T-helper 2 cell (primary cell): ENCODE measurements at regions not wholly inside any gene's neighbourhood (a gene's known extent, or its start where the extent isn't known, plus 50 kb on each side); places are given as distances from the start of the nearest gene placed in this dataset.

Experiments used
- DNase-seq, 5 experiments: peaks; one replicate each; pipeline versions ENCODE4 v3.0.0 to v3.0.0-alpha.2; 2012 to 2022

DNA sequence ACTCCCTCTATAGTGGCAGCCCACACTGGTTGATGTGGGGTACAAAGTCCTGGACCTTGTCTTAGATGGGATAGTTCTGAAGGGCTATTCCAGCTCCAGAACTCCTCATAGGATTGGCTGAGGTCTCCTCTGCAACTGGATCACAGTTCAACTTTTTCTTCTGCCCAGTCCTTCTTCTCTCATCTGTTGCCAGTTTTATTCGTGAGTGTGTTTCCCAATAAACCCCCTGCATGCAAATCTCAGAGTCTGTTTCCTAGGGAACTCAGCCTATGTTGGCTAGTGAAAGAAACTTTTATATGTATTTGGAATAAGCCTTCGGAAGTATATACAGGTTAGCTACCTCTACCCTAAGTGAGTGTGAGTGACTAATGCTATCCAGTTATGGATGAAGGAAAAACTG, 823.4 kb downstream of the SLC4A3 start:
- no peak for DNase-seq

DNA sequence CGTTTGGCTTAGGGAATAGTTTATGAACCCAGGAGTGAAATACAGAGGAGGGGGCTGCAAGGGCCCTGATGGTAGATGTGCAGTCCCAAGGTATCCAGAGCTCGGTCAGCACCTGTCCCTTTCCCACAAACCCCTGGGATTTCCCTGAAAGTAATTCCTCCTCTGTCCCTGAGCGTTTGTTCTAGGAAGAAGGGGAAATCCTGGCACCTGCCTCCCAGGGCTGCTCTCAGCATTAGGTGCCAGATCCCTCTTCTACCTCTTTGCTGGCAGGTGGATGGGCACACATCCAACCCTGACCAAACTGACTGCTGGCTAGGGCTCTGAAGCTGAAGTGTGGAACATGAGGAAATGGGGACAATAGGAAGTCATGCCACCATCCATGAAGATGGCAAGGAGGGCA, 824.0 kb downstream of the SLC4A3 start:
- DNase-seq = no peak

DNA sequence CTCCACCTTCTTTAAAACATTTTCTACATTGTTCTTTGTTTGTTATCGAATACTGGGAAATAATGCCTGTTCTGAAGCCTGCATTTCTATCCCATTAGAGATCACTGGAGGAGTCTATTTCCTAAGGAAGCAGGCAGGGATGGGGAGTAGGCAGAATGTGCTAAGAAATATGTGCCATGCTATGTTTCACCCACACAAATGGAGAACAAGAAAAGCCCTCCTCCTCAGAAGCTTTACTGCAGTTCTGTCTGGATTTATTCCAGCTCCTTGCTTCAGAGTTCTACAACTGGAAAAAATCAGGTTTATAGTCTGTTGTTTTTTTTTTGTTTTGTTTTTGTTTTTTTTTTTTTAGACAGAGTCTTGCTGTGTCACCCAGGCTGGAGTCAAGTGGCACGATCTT, 825.1 kb downstream of the SLC4A3 start:
- no peak for DNase-seq

DNA sequence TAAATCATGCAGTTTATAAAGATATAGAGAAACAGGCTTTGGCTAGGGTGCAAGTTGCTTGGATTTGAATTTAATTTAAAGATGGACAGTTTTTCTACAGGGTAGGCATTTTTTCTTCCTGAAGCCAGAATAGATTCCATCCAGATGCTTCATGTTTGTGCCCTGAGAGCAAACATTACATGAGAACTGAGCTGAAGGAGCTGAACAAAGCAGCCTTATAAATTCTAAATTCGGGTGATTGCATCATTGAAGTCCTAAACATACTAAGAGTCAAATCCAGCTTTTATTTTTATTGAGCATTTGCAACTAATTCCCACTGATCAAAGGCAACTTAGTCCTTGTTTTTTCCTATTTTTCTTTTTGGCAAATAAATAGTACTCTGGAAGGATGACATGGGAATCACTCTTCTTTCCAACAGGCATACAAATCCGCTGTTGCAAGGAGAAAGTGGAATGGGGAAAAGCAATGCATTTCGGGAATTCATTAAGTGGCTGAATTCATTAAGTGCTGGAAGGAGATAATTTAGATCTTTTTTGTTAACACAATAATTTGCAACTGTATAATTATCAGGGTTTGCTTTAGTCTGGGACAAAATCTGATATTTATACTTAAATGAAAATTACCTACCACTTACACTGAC, 828.0 kb downstream of the SLC4A3 start:
- DNase-seq = no peak

DNA sequence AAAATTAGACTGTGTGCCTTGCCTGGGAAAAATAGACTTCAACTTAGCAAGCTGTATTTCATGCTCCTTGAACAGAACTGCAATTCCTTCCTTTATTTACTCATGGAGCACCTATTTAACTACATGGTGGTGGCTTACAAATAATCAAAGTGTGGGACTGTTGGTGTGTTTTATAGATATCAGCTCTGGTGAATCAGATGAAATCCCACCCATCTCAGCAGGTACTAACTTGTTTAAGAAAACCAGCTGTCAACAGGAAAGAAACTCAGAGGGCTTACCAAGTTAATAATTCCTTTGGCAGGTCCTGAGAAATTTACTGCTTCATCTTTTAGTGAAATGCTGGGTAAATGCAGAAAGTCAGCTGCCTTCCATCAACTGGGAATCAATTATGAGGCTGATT, 830.6 kb downstream of the SLC4A3 start:
- no peak for DNase-seq

DNA sequence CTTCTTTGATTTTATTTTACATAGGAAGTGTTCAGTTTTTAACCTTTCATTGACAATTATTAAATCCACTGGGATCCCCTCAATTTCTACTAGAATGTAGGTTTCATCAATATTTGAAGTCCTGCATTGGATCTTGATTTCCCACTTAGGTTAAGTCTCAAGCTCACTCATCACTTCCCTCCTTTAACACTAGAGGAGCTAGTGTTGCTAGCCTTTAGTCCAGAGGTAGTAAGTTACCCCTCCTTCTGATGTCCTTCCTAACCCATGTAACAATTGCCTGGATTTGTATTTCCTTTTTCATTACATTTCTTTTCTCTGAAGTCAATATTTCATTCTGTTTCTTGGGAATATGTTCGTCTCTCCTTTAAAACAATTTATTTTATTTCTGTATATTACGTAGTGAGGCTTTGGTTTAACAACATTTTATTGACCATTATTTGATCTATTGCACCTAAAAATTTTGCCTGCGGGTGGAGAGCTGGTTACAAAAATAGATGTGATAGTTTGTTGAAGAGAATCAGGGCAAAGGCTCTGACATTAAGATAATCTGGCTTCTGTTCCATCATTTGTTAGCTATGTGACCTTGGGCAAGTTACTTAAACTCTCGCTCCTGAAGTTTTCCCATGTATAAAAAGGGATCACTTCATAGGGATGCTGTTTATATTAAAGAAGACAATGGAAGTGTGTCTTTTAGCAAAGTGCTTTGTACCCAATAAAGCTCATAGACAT, 833.0 kb downstream of the SLC4A3 start:
- DNase-seq = no peak

DNA sequence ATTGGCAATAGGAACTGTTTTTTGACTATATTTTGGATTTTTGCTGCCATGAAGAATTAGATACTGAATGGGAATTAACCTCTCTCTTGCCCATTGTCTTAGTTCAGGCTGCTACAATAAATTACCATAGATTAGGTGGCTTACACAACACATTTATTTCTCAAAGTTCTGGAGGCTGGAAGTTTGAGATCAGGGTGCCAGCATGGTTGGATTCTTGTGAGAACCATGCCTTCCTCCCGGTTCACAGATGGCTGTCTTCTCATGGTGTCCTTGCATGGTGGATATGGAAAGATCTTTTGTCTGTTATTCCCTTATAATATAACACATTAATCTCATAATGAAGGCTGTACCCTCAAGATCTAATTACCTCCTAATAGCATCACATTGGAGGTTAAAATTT, 836.4 kb downstream of the SLC4A3 start:
- no peak for DNase-seq

DNA sequence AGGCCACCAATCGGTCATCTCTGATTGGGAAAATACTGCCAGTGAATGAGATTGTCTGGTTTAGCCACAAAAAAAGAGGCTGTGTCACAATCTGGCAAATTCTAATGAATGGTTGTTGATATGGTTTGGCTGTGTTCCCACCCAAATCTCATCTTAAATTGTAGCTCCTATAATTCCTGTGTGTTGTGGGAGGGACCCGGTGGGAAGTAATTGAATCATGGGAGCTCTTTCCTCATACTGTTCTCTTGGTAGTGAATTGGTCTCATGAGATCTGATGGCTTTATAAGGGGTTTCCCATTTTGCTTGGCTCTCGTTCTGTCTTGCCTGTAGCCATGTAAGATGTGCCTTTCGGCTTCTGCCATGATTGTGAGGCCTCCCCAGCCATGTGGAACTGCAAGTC, 838.3 kb downstream of the SLC4A3 start:
- no peak for DNase-seq

DNA sequence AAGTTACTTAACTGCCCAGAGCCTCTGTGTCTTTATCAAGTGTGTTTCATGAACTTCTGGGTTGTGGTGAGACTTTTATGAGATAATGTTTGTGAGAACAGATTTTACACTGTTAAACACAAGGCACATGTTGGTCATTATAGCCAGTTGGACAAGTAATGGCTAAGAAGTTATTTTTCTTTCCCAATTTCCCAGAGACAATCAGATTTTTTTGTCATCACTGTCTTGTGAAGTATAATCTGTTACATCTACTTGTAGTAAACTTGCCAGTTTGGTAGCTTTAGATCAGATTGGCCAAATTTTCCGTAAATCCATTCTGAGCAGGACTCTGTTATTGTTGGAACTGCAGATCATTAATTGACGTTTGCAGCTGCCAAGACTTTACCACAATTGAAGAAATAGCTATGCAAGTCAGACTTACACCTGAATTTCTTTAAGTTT, 838.8 kb downstream of the SLC4A3 start:
- DNase-seq = no peak

DNA sequence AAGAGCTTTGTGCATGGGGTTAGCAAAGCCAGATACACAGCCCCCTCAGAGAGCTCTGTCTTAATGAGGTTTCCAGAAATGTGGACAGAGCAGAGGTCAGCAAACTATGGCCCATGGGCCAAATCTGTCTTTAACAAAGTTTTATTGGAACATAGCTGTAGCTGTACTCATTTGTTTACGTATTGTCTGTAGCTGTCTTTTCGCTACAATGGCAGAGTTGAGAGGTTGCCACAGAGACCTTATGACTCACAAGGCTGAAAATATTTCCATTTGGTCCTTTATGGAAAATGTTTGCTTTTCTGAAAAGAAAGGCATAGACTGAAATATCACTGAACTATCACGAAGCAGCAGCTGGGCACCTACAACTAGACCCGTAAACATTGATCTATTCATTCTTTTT, 841.8 kb downstream of the SLC4A3 start:
- no peak for DNase-seq

DNA sequence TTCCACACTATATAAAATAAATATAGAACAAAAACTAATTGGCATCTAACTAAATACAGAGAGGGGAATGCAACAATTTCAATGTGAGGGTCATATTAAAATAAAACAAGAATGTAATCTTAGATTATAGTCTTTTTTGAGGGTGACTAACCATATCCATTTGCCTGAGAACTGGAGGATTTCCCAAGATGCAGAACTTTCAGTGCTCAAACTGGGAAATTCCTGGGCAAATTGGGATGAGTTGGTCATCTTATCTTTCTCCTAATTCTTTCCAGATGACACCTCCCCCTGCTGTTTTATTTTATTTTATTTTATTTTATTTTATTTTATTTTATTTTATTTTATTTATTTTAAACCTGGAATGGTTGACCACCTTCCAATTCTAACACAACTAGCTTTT, 846.2 kb downstream of the SLC4A3 start:
- DNase-seq = no peak

DNA sequence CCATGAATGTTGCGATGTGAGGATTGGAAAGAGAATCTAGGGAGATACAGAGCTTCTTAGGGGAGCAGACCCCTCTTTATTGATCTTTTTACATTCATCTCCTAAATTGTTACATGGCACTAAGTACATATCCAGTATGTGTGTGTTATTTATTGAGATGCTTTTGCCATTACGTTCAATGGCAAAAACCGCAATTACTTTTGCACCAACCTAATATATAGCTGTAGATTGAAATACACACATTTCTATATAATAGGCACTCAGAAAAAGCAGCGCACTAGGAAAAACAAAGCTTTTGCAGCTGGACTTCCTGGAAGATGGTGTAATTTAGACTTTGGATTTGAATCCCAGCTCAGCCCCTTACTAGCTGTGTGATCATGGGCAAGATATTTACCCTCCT, 849.4 kb downstream of the SLC4A3 start:
- DNase-seq = no peak

DNA sequence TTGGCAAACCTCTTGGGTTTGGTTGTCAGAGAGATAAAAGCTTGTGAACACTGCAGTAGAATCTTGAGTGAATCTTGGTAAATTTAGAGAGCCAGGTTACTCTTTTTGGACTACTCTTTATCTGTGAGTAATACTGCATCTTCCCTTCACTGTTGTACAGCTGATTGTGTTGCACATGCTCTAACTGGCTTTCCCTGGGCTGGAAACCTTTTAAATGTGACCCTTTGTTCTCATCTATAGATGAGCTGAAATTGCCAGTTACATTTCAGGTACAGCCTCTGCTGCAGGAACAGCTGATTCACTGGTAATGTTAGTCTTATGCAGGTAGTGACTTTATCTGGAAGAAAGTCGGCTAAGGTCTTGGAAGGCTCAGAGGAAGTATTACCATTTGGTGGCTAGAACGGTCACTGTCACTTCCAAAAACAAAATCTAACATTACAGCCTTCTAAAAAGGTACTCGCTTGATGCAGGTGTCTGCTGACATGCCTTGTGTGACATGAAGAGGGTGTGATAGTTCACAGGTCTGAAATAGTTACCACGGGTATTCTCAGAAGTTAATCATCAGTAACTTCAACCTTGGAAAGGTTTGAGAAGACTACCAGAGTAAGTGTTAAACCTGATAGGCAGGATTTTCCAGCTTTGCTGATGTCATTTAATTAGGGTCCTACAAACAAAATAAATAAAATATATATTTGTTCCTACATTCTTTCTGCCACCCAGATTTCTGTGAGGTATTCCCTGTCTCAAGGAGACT, 851.1 kb downstream of the SLC4A3 start:
- DNase-seq = no peak

DNA sequence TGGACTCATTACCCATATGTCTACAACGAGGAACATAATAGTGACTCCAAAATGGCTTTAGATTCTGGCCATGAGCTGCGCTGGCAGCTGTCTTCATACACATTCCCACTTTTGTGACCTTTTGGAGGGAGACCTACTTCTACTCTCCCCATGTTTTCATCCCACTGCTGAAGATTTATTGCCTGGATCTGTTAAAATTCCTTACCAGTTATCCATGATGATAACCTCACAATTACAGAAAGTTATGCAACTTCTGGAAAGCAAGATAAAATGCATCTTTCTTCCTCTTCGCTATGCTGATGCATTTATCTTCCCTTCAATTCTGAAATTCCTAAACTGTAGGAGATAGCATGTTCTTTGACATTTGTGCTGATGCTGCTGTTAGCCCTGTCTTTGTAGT, 855.3 kb downstream of the SLC4A3 start:
- no peak for DNase-seq

DNA sequence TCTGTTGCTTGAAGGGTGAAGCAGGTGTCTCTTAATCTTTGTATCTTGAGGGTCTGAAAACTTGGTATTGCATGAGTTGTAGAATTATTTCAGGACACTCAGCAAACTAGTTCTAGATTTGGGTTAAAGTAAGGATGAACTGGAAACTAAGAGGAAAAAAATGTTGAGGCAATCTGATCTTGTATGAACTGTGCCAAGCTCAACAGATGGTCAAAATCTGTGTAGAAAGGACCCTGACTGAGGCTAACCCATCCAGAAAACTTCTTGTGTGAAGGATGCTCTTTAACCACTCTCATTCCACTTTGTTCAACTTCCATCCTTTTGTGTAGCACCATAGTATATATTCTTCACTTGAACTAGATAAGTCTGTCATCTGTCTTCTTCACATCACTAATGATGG, 861.7 kb downstream of the SLC4A3 start:
- DNase-seq = no peak

DNA sequence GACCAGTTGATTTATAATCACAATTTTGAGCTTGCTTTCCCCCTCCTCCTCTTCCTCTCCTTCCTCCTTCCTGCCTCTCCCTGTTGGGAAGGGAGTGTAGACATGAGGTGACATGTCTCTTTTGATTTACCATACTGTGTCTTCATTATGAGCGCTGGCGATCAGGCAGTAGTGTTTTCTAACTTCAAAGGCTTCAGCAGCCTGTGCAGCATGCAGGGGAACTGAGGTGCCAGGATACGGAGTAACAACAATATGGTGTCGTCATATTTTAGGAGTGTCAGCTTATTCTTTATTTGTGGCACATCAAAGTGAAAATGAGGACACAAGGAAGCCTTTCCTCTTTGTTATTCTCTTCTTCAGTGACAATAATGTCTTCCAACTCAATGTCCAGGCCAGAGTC, 864.2 kb downstream of the SLC4A3 start:
- no peak for DNase-seq

DNA sequence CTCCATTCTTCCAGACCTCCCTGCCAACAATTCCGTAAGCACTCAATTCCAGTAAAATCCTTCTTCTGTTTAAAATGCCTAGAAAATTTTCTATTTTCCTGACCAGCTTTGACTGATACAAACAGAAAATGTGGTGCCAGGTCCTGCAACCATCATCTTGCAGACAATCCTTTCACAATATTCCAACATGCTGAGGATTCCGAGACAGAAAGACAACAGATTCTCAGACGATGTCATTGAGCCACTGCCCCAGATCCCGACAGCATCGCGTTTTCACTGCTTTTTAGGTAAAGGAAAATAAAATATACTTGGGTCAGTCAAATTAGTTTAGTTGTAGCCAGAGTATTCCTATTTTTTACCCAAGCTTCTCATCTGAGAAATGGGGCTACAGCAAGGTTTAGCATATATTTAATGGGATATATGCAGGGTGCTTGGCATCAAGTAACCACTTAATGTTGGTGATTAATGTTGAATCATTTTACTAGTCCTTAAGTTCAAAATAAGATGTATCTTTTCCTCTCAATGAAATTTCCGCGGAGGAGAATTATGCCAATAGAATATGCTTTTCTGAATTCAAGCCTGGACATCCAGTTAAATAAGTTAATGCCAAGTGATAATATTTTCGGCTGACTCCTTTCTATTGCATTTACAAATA, 866.6 kb downstream of the SLC4A3 start:
- DNase-seq = no peak

DNA sequence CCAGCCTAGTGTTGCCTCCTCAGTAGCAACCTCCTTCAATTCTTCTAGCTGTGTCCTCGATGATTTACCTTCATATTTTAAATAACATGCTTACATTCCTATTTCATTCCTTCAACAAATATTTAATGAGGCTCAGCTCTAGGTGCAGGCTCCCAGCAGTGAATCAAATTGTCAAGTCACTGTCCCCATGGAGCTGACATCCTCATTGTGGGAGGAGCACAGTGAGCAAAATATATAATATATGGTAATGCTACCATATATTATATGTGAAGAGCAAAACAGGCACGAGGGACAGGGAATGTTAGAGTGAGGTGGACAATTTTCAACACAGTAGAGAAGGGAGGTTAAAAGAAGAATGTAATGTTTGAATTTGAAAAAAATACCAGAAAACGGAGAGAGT, 869.1 kb downstream of the SLC4A3 start:
- no peak for DNase-seq

DNA sequence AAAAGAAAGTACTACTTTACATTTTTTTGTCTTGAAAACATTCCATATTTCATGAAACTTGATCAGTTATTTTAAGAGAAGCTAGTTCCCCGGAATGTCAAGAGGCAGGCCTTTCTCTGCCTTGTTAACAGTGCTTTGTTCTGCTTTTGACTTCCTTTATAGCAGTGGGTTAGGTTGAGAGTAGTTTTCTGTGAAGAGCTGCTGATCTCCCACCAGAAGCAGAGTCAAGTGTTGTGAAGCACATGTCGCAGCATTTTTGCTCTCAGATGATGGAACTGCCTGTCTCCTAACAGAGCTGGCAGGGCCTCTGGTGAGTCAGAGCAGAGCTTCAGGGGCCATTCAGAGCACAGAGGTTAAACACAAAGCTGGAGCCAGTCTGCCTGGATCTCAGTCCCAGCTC, 871.8 kb downstream of the SLC4A3 start:
- peak in 1 of 5 experiments; percentile 2 for DNase-seq

DNA sequence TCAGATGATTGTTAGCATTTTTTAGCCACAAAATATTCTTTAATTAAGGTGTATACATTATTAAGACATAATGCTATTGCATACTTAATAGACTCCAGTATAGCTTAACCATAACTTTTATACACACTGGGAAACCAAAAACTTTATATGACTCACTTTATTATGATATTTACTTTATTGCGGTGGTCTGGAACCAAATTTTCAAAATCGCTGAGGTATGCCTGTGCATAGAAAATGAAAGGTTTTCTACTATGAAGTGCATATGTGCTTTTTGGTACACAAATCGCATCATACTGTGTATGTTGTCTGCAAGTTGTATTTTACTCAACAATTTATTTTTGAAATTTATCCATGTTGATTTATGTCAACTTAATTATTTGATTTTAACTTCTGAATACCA, 875.1 kb downstream of the SLC4A3 start:
- DNase-seq = no peak

DNA sequence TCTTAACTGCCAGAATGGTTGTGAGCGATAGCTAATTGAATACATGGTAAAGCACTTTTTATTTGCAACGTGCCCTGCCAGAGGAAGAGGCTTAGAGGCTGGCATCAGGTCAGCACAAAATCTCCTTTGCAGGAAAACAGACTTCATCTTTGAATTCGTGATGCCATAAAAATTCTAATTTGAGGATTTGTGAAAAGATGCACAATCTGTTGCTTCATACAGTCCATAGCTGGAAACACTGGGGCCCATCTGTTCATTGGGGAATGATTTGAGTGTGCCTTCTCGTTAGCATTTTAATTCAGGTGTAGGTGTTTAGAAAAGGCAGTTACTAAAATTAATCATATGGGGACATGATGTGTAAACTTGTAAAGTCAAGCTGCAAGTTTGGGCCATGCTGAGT, 876.0 kb downstream of the SLC4A3 start:
- DNase-seq = no peak

DNA sequence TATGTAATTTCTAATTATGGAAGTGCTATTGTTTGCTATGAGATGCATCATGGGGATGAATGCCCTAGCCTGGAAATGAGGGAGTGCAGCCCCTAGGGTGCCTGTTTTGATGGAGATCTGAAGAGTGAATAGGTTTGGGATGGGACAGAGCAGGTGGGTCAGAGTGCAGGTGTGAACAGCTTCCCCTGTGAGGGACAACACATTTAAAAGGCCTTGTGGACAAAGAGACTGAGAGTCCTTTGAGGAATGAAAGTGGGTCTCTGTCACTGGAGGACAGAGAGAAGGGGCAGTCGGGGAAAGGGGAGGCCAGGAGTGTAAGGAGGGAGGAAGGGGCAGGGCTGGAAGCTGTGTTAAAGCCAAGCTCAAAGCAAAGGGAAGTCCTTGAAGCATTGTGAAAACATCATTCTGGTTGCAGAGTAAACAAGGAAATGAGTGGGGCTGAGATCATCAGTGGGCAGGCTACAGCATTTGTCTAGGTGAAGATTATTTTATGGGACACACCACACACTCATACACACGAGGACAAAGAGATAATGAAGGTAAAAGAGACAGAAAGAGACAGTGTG, 877.6 kb downstream of the SLC4A3 start:
- no peak for DNase-seq

DNA sequence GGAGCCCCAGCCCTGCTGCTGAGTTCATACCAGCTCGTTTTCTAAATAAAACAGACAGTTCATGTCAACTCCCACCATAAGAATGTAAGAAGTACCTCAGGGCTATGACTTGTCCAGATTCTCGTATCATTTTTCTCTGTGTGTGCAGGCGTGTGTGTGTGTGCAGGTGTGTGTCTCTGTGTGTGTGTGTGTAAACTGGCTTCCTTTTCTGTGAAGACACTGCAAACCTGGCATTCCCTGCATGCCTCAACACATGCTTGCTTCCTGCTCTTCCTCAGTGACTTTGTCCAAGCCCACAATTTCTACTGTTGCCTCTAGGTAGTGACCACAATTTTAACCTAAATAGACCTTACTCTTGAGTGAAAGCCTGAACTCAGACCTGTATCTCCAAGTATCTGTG, 879.0 kb downstream of the SLC4A3 start:
- DNase-seq = no peak
